NB4 (cell line): ENCODE measurements at regions not wholly inside any gene's neighbourhood (a gene's known extent, or its start where the extent isn't known, plus 50 kb on each side); places are given as distances from the start of the nearest gene placed in this dataset.

ENCODE experiments used
- MYC ChIP-seq: IDR thresholded peaks from 2 replicates; pipeline ENCODE4 v1.6.1; 2011; ENCODE audit warnings: low read depth, low read length
- POLR2A ChIP-seq: IDR thresholded peaks from 2 replicates; pipeline ENCODE4 v1.6.1; 2011; ENCODE audit warnings: mild to moderate bottlenecking; ENCODE audit not compliant: insufficient read length; ENCODE audit errors: extremely low read depth
- TF ChIP-seq, protein P1 (sequence below): IDR thresholded peaks from one replicate; pipeline ENCODE4 v1.5.1; 2012; ENCODE audit warnings: low read depth, low read length

DNA sequence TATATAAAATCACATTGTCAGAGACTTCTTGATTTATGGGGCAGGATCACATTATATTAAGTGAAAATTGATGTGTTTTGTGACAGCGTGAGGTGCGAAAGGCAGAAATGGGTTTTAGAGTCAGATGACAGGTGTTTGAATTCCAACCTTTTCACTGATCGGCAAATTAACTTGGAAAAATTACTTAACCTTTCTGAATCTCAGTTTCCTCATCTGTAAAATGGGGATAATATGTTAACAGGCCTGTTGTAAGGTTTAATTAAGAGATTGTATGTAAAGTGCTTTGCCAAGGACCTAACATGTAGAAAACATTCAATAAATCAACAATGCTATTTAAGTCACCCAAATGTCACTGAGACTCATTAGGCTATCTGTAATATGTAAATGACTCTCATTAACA, 221.2 kb upstream of the LYZL1 start:
- TF ChIP-seq POLR2A = no peak
- TF ChIP-seq, protein P1, sequence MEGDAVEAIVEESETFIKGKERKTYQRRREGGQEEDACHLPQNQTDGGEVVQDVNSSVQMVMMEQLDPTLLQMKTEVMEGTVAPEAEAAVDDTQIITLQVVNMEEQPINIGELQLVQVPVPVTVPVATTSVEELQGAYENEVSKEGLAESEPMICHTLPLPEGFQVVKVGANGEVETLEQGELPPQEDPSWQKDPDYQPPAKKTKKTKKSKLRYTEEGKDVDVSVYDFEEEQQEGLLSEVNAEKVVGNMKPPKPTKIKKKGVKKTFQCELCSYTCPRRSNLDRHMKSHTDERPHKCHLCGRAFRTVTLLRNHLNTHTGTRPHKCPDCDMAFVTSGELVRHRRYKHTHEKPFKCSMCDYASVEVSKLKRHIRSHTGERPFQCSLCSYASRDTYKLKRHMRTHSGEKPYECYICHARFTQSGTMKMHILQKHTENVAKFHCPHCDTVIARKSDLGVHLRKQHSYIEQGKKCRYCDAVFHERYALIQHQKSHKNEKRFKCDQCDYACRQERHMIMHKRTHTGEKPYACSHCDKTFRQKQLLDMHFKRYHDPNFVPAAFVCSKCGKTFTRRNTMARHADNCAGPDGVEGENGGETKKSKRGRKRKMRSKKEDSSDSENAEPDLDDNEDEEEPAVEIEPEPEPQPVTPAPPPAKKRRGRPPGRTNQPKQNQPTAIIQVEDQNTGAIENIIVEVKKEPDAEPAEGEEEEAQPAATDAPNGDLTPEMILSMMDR = no peak
- TF ChIP-seq MYC = no peak
